ENCODE measurements at regions not wholly inside any gene's neighbourhood (a gene's known extent, or its start where the extent isn't known, plus 50 kb on each side); places are given as distances from the start of the nearest gene placed in this dataset.
"Not testable (repeated sequence)": the region's sequence is repeated elsewhere in the genome, so short reads cannot be mapped to it uniquely, and the experiment has no call there.

DNA sequence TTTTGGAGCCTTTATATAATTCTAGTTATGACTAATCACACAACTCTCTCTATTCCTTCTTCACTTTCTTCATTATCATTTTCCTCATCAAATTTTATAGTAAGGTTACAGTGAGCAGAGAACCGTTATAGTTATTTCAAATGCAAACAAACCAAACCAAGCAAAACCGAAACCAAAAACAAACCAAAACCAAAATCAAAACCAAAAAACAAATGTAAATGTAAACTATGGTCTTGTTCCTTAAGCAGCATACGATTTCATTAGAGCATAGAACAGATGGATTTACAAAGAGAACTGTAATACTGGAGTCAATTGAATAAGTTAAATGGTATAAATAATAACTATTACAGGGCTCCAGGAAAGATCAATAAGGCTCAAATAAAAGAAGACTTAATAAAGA lies 447.1 kb downstream of the LRRC70 start:
- DNase-seq (ENCODE audit: extremely low read depth, low read depth), result no peak

DNA sequence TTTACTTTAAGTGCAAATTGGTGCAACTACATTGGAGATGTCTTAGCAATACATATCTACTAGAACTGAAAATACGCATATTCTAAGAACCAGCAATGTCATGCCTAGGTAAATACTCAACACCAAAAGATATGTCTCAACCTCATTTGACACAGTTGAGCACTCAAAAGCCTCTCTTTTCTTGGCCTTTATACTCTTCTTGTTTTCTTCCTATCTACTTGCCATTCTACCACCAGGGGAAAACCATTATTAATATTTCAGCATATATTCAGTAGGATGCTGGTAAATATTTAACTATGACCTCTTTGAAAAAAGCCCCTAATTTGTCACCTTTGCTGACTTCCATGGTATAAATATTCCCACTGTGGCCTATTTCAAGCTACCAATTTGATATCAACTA lies 443.8 kb downstream of the LRRC70 start:
- no peak for DNase-seq (ENCODE audit: extremely low read depth, low read depth)

DNA sequence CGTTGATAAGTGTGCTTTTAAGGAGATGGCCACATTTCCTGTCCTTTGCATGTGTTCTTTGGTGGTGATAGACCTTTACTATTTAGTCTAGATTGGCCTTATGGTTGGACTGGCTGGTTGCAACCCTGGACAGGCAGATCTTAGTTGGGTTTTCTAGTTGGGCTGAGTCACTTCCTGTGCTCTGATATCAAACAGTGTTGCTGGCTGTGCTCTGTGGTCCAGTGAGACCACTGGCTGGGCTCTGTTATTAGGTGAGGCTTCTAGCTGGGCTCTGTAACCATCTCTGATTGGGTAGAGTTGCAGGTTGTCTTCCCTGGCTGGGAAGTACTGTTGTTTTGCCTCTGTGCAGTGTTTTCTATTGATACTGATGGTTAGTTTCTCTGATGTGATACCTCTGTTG lies 432.5 kb downstream of the LRRC70 start:
- no peak for DNase-seq (ENCODE audit: extremely low read depth, low read depth)

DNA sequence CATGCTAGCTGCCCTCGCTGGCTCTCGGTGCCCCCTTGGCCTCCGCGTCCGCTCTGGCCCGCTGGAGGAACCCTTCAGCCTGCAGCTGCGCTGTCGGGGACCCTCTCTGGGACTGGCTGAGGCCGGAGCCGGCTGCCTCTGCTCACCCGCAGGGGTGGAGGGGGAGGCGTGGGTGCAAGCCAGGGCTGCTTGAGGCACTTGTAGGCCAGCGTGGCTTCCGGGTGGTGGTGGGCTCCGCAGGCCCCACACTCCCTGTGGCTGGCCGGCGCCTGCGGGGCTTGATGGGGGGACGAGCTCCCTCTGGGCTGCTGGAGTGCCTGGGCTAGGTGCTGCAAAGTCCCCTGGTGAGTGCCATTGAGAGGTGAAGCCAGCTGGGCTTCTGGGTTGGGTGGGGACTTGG lies 429.6 kb downstream of the LRRC70 start:
- no peak for DNase-seq (ENCODE audit: extremely low read depth, low read depth)

DNA sequence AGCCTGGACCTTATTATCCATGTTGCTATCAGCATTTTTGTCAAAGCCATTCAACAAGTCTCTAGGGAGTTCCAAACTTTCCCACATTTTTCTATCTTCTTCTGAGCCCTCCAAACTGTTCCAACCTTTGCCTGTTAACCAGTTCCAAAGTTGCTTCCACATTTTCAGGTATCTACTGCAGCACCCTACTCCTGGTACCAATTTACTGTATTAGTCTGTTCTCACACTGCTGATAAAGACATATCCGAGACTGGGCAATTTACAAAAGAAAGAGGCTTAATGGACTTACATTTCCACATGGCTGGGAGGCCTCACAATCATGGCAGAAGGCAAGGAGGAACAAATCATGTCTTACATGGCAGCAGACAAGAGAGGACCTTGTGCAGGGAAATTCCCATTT lies 416.2 kb downstream of the LRRC70 start:
- DNase-seq (ENCODE audit: extremely low read depth, low read depth), result not testable (repeated sequence)

DNA sequence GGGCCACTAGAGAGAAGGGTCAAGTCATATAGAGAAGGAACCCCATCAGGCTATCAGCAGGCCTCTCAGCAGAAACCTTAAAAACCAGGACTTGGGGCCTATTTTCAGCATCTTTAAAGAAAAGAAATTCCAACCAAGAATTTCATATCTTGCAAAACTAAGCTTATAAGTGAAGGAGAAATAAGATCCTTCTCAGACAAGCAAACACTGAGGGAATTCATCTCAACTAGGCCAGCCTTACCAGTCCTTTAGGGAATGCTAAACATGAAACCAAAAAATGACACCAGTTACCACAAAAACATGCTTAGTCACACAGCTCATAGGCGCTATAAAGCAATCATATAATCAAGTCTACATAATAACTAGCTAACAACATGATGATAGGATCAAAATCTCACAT lies 407.1 kb downstream of the LRRC70 start:
- no peak for DNase-seq (ENCODE audit: extremely low read depth, low read depth)

DNA sequence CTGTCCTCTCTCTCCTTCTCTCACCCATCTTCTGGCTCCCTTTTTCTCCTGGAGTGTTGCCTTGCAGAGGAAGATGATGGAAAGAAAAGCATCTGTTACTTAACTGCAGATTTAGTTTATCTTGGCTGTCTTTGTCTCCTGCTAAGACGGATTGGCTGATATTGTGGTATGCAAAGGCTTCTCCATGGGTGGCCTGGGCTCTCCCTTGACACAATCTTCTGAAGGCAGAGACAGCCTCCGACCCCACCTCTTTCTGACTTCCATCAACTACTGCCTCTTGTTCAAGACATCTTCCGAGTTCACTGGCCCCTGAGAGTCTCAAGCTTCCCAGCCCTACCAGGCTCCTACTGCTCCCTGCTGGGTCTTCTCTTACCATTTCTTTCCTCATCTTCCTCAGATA lies 403.7 kb downstream of the LRRC70 start:
- no peak for DNase-seq (ENCODE audit: extremely low read depth, low read depth)

DNA sequence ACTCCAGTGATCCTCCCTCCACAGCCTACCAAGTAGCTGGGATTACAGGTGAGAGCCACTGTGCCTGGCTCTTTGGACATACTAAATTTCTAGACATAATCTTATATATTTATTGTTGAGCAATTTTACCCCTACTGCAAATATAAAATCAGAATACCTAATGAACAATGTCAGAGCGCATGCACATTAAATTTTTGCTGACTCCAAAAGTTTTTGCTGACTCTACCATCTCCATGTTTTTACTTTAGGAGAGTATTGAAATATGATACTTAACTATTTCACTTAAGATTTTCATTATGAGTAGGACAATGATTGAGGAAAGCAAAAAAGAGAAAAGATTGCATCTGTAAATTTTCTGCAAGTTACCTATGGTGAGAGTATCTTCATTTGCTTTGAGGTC lies 402.3 kb downstream of the LRRC70 start:
- DNase-seq (ENCODE audit: extremely low read depth, low read depth), result no peak

DNA sequence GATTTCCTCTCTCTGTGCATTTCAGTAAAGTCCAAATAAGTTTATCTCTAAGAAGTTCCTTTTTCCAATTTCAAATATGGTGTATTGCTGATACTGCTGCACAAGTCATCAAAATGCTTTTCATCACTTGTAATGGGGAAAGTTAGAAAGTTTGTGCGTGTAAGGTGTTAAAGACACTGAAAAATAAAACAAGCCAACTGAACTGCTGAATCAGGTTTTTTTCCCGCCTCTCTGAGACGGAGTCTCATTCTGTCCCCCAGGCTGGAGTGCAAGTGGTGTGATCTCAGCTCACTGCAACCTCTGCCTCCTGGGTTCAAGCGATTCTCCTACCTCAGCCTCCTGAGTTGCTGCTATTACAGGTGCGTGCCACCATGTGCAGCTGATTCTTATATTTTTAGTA lies 400.9 kb downstream of the LRRC70 start:
- no peak for DNase-seq (ENCODE audit: extremely low read depth, low read depth)

DNA sequence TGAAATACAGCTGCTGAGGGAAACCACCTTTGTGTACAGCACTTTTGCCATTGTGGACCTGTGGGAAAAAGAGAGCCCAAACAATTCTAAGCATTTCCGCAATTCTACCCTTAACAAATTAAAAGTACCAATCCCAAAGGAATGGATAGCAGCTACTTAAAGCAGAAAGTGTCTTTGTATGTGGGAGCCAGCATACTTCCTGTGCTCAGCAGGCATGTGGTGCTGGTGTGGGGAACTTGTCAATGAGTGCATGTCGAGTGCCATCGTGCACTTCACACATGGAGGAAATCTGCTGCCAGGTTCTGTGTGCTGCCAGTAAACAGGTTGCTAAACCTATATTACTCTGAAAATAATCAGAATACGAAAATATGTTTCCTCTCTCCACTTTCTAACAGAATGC lies 399.0 kb downstream of the LRRC70 start:
- DNase-seq (ENCODE audit: extremely low read depth, low read depth), result no peak

DNA sequence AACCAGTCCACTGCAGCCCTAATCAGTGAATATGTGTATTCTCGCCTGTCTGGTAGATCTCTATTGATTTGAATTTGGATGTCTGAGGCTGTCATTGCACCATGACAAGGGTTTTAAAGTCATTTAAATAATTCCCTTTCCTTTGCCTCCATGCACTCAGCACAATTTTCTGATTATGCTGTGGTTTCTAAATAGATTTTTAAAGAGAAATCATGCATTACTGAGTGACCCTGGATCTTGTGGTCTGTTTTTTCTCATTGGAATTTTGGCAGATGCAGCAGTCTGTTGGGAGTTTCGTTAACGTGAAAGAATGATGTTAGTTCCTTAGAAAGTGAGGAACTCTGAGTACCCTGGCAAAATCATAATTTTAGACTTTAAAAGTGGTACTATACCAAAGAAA lies 396.0 kb downstream of the LRRC70 start:
- no peak for DNase-seq (ENCODE audit: extremely low read depth, low read depth)

DNA sequence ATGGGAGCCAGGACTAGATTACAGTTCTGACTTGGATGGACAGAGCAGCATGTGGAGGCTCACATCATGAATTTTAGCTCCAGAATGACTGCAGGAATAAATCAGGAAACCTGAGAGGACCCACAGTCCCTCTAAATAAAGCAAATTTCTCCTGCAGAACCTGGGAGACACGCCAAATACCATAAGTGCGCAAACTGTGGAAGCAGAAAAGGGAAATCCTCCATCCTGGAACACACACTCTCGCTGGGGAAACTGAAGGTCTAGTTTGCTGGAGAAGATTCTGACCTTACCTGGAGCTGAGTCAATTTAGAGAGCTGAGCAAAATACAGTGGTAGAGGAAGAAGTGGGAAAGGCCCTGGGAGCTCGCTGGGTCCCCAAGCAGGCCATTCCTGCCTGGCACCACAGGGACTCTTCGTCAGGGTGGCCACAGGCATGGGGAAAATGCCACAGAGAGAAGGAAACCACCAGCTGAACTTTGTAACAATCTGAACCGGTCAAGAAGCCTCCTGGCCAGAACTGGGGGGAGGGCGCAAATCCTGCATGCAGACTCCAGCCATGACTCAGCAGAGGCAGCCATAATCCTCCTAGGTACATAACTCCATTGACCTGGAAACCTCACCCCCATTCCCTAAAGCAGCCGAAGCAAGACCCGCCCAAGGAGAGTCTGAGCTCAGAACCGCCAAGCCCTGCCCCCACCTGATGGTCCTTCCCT lies 390.9 kb downstream of the LRRC70 start:
- DNase-seq (ENCODE audit: extremely low read depth, low read depth), result no peak

DNA sequence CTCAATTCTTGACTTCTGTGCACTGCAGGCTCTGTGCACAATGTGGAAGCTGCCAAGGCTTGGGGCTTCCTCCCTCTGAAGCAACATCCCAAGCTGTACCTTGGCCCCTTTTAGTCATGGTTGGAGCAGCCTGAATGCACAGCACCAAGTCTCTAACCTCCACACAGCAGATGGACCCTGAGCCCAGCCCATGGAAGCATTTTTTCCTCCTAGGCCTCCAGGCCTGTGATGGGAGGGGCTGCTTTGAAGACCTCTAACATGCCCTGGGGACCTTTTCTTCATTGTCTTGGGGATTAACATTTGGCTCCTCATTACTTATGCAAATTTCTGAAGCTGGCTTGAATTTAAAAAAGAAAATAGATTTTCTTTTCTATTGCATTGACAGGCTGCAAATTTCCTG lies 385.8 kb downstream of the LRRC70 start:
- DNase-seq (ENCODE audit: extremely low read depth, low read depth), result no peak

DNA sequence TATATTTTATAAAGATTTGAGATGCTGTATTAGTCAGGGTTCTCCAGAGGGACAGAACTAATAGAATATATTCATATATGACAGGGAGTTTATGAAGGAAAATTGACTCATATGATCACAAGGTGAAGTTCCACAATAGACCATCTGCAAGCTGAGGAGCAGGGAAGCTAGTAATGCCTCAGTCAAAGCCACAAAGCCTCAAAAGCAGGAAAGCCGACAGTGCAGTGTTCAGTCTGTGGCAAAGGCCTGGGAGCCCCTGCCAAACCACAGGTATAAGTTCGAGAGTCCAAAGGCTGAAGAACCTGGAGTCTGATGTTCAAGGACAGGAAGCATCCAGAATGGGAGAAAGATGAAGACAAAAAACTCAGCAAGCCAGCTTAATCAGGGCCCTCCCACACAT lies 382.2 kb downstream of the LRRC70 start:
- no peak for DNase-seq (ENCODE audit: extremely low read depth, low read depth)

DNA sequence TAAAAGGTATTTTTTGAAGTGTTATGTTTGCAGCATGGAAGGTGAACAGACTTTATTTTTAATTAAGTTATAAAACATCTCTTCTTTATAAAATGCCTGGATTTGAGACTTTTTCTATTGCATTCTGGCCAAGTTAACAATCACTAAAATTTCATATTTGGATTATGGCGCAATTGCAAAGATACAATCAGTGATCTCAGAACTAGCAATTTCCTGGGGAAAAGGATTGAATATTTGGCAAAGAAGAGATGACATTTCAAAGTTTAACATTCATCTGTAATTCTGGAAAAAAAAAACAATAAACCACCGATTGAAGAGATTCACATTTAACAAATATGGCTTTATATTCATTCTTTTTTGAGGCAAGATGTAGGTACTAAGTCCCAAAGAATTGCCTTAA lies 378.0 kb downstream of the LRRC70 start:
- DNase-seq (ENCODE audit: extremely low read depth, low read depth), result no peak

DNA sequence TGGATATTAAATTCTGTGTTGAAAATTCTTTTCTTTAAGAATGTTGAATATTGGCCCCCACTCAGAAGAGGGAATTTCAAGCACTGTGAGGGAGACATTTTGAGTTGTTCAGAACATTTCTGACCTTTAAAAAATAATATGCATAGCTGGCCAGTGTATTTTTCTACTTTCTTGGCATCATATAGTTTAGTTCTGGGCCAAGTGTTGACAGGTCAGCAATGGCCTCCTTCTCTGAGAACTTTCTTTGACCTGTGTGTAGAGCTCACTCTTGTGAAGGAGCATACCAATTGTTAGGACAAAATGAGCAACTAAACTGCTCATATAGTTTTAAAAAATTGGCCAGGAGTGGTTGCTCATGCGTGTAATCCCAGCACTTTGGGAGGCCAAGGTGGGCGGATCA lies 376.0 kb downstream of the LRRC70 start:
- DNase-seq (ENCODE audit: extremely low read depth, low read depth), result no peak

DNA sequence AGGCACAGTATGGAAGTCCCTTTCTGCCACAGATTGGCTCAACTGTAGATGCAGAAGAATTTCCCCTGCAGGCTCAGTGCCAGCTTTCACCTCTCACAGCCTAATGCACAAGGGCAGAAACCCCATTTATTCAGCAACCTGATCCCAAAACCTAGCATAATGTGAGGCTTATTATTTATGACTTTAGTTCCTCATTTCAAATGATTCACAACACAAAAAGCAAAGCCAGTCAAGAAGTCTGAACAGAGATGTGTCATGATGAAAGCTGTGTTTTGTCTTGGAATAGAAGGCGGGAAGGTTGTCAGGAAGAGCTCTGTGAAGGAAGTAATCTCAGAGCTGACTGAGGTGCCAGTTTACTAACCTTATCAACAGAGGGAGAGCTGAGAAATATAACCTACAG lies 369.7 kb downstream of the LRRC70 start:
- DNase-seq (ENCODE audit: extremely low read depth, low read depth), result no peak

DNA sequence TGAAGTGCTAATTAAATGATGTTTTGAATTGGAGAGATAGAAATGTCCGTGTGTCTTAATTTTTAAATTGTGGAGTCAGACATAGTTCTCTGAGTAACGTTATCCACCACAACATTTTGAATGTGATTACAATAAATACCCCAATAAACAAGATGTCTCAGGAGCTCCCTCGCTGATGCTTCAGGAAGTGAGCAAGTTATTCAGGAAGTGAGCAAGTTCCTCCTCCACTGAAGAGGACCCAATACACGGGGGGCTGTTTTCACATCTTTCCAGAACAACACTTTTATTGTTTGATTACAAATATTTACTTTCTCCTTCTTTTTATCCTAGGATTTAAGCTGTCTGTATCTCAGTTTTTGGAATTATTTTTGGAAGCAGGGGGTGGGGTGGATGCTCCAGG lies 363.8 kb downstream of the LRRC70 start:
- DNase-seq (ENCODE audit: extremely low read depth, low read depth), result no peak

DNA sequence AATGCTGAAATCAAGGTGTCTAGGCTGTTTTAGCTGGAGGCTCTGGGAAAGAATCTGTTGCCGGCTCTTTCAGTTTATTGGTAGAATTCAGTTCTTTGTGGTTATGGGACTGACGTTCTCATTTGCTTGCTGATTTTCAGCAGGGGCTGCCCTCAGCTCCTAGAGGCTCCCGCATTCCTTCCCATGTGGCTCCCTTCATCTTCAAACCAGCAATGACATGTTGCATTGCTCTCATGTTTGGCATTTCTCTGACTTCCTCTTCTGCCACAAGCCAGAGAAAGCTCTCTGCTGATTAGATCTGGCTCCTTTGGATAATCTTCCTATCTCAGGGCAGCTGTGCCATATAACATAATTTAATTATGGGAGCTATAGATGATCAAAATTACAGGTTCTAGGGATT lies 360.3 kb downstream of the LRRC70 start:
- DNase-seq (ENCODE audit: extremely low read depth, low read depth), result no peak

DNA sequence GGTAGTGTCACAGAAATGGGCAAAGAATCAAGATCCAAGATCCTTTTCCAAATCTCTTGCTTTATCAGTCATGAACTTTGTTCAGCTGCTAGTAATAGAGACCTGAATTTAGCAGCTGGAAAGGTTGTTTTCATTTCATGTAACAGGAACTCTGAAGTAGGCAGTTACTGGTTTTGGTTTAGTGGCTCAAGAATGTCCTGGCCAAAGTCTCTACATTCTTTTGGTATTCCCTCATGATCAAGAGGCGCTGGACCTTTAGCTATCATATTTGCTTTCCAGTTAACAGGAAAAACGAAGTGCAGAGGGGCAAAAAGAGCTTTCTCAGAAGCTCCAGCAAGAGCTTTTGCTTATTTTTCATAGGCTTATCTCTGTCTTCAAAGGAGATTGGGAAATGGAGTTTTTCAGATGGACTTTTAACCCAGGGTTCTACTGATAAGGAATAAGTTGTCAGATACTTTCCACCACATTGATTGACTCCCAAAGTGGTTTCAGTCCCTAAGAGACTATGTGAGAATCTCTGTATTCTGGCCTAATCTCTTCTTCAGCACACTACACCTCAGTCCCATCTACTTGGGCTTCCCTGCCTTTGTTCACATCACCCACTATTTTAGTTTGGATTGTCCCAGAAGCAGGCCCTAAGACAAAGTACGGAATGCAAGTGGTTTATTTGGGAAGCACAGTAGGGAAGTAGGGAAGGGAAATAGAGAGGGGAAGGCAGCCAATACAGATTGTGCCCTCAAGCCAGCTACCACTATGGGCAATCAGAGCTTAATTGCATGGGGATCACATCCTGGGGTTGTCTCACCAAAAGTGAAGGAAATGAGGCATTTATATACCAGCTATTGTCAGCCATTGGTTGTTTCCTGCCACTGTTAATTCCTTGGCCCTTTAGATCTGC lies 359.3 kb downstream of the LRRC70 start:
- no peak for DNase-seq (ENCODE audit: extremely low read depth, low read depth)

DNA sequence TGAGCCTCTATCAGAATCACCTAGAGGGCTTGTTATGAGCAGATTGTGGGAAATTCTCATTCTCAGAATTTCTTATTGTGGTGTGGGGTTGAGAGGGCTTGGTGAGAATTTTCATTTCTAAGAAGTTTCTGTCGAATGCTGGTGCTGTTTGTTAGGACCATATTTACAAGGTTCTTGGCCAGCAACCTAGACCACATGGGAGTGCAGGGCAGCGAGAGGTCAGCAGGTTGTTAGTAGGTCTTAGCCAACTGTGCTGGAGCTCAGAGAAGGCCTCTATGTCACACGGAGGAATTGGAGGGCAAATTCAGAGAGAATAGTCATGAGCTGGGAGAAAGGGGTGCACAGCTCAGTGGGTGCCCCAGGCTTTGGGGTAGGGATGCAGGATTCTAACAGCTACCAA lies 357.0 kb downstream of the LRRC70 start:
- DNase-seq (ENCODE audit: extremely low read depth, low read depth), result no peak

DNA sequence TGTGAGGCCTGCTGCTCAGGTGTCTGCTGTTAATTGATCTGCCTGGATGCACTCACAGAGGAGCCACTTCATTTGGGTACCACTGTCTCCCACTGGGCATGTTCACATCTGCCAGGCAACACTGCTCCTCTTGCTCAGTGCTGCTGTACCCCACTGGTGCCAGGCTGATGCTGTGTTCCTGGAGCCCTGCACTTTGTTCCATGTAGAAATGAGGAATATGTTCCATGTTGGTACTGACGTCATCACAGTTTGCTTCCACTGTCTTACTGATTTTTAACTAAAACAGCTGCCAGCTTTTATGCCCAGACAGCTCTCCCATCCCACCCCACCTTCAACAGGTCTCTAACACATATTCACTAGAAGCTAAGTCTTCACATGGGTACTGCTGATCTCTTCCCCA lies 355.7 kb downstream of the LRRC70 start:
- DNase-seq (ENCODE audit: extremely low read depth, low read depth), result no peak
